ENCODE measurements at regions not wholly inside any gene's neighbourhood (a gene's known extent, or its start where the extent isn't known, plus 50 kb on each side); places are given as distances from the start of the nearest gene placed in this dataset.
A peak's percentile ranks its signal among the peaks of the same experiment; 100 is the strongest.

DNA sequence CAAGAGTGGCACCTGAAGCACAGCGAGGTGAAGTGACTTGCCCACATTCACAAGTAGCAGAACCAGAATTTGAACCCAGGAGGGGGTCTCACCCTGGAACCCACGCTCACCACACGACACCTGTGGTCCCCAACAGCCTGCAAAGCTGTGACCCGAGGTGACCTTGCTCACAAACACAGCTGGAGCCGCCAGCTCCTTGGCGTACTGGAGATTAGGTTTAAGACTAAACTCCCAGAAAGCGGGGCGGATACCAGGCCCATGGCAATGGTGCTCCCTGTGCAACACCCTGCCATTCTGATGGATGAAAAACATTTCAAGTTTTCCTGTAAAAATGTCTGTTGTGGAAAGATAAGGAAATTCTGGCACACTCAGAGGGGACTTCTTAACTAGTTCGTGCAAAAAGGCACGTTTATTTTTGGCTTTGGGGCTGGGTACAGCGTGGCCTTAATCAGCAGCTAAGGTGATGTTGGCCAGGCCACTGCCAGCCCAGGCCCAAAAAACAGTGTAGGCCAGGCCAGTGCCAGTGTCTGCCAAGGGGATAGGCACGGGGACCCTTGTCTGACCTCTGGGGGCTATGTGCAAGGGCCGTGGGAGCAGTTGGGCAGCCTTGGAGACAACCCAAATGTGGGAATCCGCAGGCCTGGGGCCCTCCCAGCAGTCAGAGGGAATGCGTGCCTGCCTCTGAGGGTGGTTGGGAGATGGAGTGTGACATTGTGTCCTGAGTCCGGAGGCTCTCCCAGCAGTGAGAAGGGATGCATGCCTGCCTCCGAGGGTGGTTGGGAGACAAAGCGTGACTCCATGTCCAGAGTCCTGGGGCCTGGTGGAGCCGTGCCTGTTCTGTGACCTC, 185.0 kb upstream of the HS6ST1 start:
- DNase-seq (no peak), ATAC-seq (ENCODE audit: low read depth in 2 of 2) (no peak)
- Mint-ChIP-seq H3K4me3 (peak overlapping the region in 5 of 8 donors; percentile 19 to 50 (median 47)), H3K9me3 (no peaks in the 10 kb centered on the region), H3K36me3 (no peaks in the 10 kb centered on the region), H3K27ac (peak overlapping the region in 5 of 6 donors; percentile 60 to 87 (median 78)), H3K4me1 (peaks cover 41 to 62% (median 50%) of the 10 kb centered on the region in 3 donors), H3K27me3 (peaks cover 4 to 21% (median 5%) of the 10 kb centered on the region in 3 donors)

DNA sequence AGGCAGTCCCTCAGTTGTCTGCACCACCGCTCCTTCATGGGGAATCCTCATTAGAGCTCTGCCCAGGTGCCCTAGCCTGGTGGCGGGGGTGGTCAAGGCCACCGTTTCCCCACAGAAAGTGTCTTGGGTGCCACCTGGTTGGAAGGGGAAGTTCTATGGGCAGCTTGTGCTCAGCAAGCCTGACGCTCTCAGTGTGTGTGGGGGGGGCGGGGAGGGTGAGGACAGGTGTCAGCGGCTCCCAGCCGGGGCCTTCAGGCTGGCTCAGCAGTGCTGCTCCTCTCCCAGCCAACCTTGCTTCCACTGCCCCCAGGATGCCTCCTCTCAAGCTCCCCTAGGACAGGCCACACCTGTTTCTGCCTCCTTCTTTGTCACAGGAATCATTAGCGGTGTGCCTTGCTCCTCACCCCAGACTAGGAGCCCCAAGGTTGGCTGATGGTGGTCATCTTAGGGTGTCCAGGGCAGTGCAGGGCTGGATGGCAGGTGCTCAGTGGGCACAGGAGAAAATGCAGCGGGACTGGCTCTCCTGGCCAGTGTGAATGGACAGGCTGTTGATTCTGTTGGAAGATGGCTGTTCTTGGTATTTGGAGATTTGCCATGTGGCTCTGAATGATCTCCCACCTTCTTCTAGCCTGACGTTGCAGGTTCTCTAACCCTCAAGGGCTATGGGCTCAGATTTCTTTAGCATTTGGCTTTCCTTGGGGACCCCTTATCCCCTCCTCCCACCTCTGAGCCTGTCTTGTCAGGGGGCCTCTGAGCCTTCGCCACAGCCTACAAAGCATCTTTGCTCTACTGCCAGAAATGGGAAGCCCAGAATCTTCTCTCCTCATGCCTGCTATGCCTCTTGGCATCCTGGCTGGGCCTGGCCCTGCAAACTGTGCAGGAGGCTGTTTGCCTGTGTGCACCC, 185.8 kb upstream of the HS6ST1 start:
- peak; percentile 62 for DNase-seq
- peak; percentile 89 to 90 for ATAC-seq (ENCODE audit: low read depth in 2 of 2)
- Mint-ChIP-seq H3K27ac (peak overlapping the region; percentile 44 to 87 (median 76)), H3K4me1 (peaks cover 36 to 56% (median 46%) of the 10 kb centered on the region in 3 donors), H3K9me3 (no peaks in the 10 kb centered on the region), H3K36me3 (no peaks in the 10 kb centered on the region), H3K4me3 (peak overlapping the region in 7 of 8 donors; percentile 33 to 71 (median 48)), H3K27me3 (peaks cover 3 to 16% (median 4%) of the 10 kb centered on the region in 3 donors)

GRCh38 chr2:128505150-128505490, 186.5 kb upstream of the HS6ST1 start:
- peak; percentile 34 to 36 for ATAC-seq (ENCODE audit: low read depth in 2 of 2)
- Mint-ChIP-seq H3K9me3 (no peaks in the 10 kb centered on the region), H3K27ac (peak overlapping the region in 5 of 6 donors; percentile 35 to 82 (median 73)), H3K4me3 (peak overlapping the region in 7 of 8 donors; percentile 21 to 71 (median 41)), H3K36me3 (no peaks in the 10 kb centered on the region), H3K27me3 (peaks cover 0 to 11% (median 4%) of the 10 kb centered on the region in 3 donors), H3K4me1 (peaks cover 31 to 50% (median 42%) of the 10 kb centered on the region in 3 donors)
- DNase-seq: peak; percentile 21

DNA sequence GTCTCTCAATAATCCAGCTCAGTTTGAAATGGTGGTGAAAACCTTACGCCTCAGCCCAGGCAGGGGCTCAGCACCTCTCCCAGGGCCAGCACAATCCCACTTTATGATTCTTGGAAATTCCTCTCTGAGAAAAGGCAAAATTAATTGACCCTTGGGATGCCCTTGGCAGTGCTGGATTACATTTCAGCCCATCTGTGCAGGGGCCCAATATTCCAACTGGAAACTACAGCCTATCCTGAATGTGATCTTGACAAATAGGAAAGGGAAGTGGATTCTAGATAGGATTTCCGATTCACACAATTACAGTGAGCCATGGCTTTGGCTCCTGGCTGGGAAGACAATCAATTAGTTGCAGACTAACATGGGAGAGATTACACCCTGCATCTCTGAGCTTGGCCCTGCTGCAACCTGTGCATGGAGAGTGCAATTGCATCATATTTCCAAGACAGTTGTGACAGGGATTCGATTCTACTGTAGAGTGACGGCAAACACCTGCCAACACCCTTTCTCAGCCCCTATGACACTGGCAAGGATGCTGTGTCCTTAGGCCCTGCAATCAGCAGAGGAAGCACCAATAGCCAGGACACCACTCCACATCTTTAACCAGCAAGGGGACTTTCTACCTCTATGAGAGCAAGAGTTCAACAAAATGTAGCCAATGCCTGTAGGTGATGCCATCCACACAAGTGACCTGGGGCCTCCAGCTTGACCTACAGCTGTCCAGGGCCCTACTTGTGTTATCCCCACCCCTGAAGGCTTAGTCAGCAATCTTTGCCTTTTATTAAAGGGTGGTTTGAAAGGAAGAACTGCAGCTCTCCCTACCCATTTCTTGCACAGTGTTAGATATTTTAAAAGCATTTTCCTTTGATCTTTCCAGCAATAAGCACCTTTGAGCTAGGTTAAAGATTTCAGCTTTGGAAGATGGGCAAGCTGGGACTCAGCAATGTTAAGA, 187.2 kb upstream of the HS6ST1 start:
- Mint-ChIP-seq H3K9me3 (no peaks in the 10 kb centered on the region), H3K27ac (peak overlapping the region in 5 of 6 donors; percentile 24 to 63 (median 44)), H3K4me3 (peak overlapping the region in 2 of 8 donors; percentile 50 to 71), H3K27me3 (peaks cover 0 to 11% (median 4%) of the 10 kb centered on the region in 3 donors), H3K36me3 (no peaks in the 10 kb centered on the region), H3K4me1 (peaks cover 31 to 49% (median 42%) of the 10 kb centered on the region in 3 donors)
- DNase-seq (no peak), ATAC-seq (ENCODE audit: low read depth in 2 of 2) (no peak)

GRCh38 chr2:128506534-128506933, 187.9 kb upstream of the HS6ST1 start:
- H3K36me3 Mint-ChIP-seq: no peaks in the 10 kb centered on the region
- H3K27me3 Mint-ChIP-seq: peaks cover 0 to 11% (median 4%) of the 10 kb centered on the region in 3 donors
- H3K4me3 Mint-ChIP-seq: no peak overlapping the region
- H3K4me1 Mint-ChIP-seq: peaks cover 31 to 49% (median 42%) of the 10 kb centered on the region in 3 donors
- DNase-seq (no peak), ATAC-seq (ENCODE audit: low read depth in 2 of 2) (no peak)
- H3K27ac Mint-ChIP-seq: peak overlapping the region in 3 of 6 donors; percentile 44 to 63 (median 47)
- H3K9me3 Mint-ChIP-seq: no peaks in the 10 kb centered on the region

GRCh38 chr2:128510701-128511397, 192.2 kb upstream of the HS6ST1 start:
- H3K27me3 Mint-ChIP-seq: peaks cover 0 to 19% (median 5%) of the 10 kb centered on the region in 3 donors
- peaks cover 0 to 7% (median 0%) of the 10 kb centered on the region in 7 donors for H3K9me3 Mint-ChIP-seq
- H3K27ac Mint-ChIP-seq: peak overlapping the region in 1 of 6 donors; percentile 27
- peaks cover 0 to 8% of the 10 kb centered on the region in 2 donors for H3K36me3 Mint-ChIP-seq
- H3K4me1 Mint-ChIP-seq: peaks cover 28 to 41% (median 36%) of the 10 kb centered on the region in 3 donors
- ATAC-seq (ENCODE audit: low read depth in 2 of 2) (no peak), DNase-seq (no peak)
- no peak overlapping the region for H3K4me3 Mint-ChIP-seq

DNA sequence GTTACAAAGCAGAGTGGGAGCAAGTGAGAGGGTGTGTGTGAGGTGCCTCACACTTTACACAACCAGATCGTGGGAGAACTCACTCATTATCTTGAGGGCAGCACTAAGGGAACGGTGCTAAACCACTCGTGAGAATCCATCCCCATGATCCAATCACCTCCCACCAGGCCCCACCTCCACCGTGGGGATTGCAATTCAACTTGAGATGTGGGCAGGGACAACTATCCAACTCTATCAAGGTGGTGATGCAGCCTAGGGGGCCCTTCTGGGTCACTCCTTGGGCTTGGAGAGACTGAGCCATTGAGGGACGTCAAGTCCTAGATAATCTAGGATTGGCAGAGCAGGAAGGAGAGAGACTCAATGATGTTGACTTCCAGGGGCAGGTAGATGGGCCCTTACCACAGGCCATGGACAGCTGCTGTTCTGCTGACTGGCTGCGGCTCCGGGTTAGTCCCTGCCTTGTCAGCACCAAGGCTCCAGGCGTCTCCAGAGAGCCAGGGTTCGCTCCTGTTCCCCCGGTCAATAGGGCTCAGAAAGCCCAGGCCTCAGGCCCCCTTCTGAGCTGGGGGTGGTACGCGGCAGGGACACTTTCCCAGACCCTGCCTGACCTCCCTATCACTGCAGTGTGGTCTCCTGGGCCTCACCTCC, 193.2 kb upstream of the HS6ST1 start:
- Mint-ChIP-seq H3K4me3 (no peak overlapping the region), H3K9me3 (peaks cover 0 to 7% (median 0%) of the 10 kb centered on the region in 7 donors)
- DNase-seq: no peak

GRCh38 chr2:128512379-128513115, 193.9 kb upstream of the HS6ST1 start:
- H3K27ac Mint-ChIP-seq: no peak overlapping the region
- peaks cover 23 to 30% (median 28%) of the 10 kb centered on the region in 3 donors for H3K4me1 Mint-ChIP-seq
- peak overlapping the region in 1 of 8 donors; percentile 54 for H3K4me3 Mint-ChIP-seq
- DNase-seq: no peak
- peaks cover 0 to 8% (median 5%) of the 10 kb centered on the region in 3 donors for H3K27me3 Mint-ChIP-seq
- ATAC-seq (ENCODE audit: low read depth in 2 of 2): no peak
- peaks cover 0 to 7% (median 0%) of the 10 kb centered on the region in 7 donors for H3K9me3 Mint-ChIP-seq
- peaks cover 0 to 8% of the 10 kb centered on the region in 2 donors for H3K36me3 Mint-ChIP-seq

More for the DNA sequence above, 193.2 kb upstream of the HS6ST1 start:
- H3K27me3 Mint-ChIP-seq: peaks cover 0 to 15% (median 5%) of the 10 kb centered on the region in 3 donors
- no peak for ATAC-seq (ENCODE audit: low read depth in 2 of 2)
- no peak overlapping the region for H3K27ac Mint-ChIP-seq
- H3K36me3 Mint-ChIP-seq: peaks cover 0 to 8% of the 10 kb centered on the region in 2 donors
- H3K4me1 Mint-ChIP-seq: peaks cover 23 to 31% (median 30%) of the 10 kb centered on the region in 3 donors

DNA sequence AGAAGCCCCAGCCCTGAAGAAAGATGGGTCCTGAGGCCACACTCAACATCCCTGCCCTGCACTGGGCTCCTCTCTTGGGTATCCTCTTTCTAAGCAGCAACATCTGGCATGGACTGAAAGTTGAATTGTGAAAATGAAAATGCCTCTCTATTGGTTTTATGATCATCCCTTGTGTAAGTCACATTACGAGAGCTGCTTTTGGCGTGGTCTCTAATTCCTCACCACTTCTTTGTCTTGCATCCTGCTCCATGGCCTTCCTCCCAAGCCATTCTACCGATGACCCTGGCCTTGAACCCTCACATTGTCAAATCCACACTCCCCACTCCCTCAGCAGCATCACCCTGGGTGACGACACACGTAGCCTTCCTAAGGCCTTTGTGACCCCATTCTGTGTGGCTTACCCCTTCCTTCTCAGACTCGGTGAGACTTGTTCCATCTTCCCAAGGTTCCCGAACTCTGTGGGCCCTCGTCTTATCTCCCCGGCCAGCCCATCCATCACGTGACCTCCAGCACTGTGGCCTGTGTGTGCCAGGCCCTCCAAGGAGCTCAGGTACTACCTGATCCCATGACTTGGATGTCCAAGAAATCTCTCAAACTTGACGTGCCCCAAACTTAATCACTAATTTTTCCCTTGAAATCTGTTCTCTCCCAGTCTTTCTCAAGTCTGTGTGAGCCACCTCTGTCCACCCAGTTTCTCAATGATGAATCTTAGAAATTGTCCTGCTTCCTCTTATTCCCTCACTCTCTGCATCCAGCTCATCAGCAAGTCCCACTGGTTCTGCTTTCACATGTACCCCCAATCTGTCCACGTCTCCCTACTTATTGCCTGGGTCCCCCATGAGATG, 194.7 kb upstream of the HS6ST1 start:
- peak in 1 of 2 donors; percentile 27 for ATAC-seq (ENCODE audit: low read depth in 2 of 2)
- Mint-ChIP-seq H3K36me3 (peaks cover 0 to 8% of the 10 kb centered on the region in 2 donors), H3K27me3 (peaks cover 0 to 8% (median 5%) of the 10 kb centered on the region in 3 donors), H3K9me3 (peaks cover 0 to 7% (median 0%) of the 10 kb centered on the region in 7 donors), H3K4me1 (peaks cover 23 to 30% (median 28%) of the 10 kb centered on the region in 3 donors), H3K27ac (peak overlapping the region in 4 of 6 donors; percentile 5 to 94 (median 26)), H3K4me3 (peak overlapping the region in 7 of 8 donors; percentile 0 to 80 (median 68))
- no peak for DNase-seq

GRCh38 chr2:128513961-128514283, 195.3 kb upstream of the HS6ST1 start:
- Mint-ChIP-seq H3K27ac (peak overlapping the region in 5 of 6 donors; percentile 2 to 94 (median 61)), H3K27me3 (peaks cover 0 to 8% (median 5%) of the 10 kb centered on the region in 3 donors), H3K9me3 (peaks cover 0 to 7% (median 0%) of the 10 kb centered on the region in 7 donors), H3K36me3 (peaks cover 0 to 8% of the 10 kb centered on the region in 2 donors), H3K4me1 (peaks cover 23 to 30% (median 28%) of the 10 kb centered on the region in 3 donors), H3K4me3 (peak overlapping the region in 7 of 8 donors; percentile 0 to 80 (median 68))
- ATAC-seq (ENCODE audit: low read depth in 2 of 2) (peak; percentile 97 to 98), DNase-seq (peak; percentile 52)
